ENCODE measurements at regions not wholly inside any gene's neighbourhood (a gene's known extent, or its start where the extent isn't known, plus 50 kb on each side); places are given as distances from the start of the nearest gene placed in this dataset.

DNA sequence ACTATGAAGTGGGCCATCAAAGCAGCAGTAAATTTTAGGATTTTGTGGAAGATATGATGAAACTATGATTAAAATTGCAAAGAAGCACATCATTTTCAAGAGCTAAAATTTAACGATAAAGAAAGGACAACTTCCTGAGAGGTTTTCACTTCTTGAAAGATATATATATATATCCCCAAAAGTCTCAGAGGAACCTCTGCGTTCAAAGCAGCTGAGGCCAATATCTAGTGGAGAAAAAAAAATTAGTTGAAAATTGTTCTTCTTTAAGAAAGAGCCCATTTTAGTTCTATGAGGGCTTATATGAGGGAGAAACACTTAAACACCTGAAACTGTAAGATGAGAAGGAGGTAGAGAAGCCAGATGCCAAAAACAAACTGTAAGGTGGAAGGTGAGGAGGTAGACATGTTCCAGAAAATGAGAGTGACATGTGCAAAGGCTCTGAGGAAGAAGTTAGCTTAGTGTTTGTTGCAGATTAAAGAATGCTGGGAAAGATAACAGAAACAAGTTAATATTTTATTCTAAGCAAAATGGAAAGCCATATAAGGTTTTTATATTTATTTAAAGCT is 72.9 kb upstream of the VRK2 start:
- no peak for ATAC-seq
- TF ChIP-seq, protein P1, sequence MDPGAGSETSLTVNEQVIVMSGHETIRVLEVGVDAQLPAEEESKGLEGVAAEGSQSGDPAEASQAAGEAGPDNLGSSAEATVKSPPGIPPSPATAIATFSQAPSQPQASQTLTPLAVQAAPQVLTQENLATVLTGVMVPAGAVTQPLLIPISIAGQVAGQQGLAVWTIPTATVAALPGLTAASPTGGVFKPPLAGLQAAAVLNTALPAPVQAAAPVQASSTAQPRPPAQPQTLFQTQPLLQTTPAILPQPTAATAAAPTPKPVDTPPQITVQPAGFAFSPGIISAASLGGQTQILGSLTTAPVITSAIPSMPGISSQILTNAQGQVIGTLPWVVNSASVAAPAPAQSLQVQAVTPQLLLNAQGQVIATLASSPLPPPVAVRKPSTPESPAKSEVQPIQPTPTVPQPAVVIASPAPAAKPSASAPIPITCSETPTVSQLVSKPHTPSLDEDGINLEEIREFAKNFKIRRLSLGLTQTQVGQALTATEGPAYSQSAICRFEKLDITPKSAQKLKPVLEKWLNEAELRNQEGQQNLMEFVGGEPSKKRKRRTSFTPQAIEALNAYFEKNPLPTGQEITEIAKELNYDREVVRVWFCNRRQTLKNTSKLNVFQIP (CRISPR knock-in tag; IDR thresholded peaks at IDR 0.05; ENCODE audit: borderline replicate concordance, low read depth): no peak
- TF ChIP-seq SNAI2 (CRISPR knock-in tag; IDR thresholded peaks at IDR 0.05): no peak
- TF ChIP-seq ZNF70 (CRISPR knock-in tag; IDR thresholded peaks at IDR 0.05): no peak
- TF ChIP-seq, protein P2, sequence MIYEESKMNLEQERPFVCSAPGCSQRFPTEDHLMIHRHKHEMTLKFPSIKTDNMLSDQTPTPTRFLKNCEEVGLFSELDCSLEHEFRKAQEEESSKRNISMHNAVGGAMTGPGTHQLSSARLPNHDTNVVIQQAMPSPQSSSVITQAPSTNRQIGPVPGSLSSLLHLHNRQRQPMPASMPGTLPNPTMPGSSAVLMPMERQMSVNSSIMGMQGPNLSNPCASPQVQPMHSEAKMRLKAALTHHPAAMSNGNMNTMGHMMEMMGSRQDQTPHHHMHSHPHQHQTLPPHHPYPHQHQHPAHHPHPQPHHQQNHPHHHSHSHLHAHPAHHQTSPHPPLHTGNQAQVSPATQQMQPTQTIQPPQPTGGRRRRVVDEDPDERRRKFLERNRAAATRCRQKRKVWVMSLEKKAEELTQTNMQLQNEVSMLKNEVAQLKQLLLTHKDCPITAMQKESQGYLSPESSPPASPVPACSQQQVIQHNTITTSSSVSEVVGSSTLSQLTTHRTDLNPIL (CRISPR knock-in tag; IDR thresholded peaks at IDR 0.05; ENCODE audit: low read depth): no peak
- no peak for TF ChIP-seq ZFP30 (CRISPR knock-in tag; IDR thresholded peaks at IDR 0.05)
- no peak for TF ChIP-seq GLIS3 (CRISPR knock-in tag; IDR thresholded peaks at IDR 0.05)
- no peak for TF ChIP-seq TOX (CRISPR knock-in tag; IDR thresholded peaks at IDR 0.05; ENCODE audit: borderline replicate concordance)
- TF ChIP-seq BACH2 (CRISPR knock-in tag; IDR thresholded peaks at IDR 0.05; ENCODE audit: borderline replicate concordance): no peak
- TF ChIP-seq, protein P3, sequence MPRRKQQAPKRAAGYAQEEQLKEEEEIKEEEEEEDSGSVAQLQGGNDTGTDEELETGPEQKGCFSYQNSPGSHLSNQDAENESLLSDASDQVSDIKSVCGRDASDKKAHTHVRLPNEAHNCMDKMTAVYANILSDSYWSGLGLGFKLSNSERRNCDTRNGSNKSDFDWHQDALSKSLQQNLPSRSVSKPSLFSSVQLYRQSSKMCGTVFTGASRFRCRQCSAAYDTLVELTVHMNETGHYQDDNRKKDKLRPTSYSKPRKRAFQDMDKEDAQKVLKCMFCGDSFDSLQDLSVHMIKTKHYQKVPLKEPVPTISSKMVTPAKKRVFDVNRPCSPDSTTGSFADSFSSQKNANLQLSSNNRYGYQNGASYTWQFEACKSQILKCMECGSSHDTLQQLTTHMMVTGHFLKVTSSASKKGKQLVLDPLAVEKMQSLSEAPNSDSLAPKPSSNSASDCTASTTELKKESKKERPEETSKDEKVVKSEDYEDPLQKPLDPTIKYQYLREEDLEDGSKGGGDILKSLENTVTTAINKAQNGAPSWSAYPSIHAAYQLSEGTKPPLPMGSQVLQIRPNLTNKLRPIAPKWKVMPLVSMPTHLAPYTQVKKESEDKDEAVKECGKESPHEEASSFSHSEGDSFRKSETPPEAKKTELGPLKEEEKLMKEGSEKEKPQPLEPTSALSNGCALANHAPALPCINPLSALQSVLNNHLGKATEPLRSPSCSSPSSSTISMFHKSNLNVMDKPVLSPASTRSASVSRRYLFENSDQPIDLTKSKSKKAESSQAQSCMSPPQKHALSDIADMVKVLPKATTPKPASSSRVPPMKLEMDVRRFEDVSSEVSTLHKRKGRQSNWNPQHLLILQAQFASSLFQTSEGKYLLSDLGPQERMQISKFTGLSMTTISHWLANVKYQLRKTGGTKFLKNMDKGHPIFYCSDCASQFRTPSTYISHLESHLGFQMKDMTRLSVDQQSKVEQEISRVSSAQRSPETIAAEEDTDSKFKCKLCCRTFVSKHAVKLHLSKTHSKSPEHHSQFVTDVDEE (CRISPR knock-in tag; IDR thresholded peaks at IDR 0.05): no peak
- TF ChIP-seq PPARA (CRISPR knock-in tag; IDR thresholded peaks at IDR 0.05; ENCODE audit: borderline replicate concordance): no peak
- TF ChIP-seq, protein P4, sequence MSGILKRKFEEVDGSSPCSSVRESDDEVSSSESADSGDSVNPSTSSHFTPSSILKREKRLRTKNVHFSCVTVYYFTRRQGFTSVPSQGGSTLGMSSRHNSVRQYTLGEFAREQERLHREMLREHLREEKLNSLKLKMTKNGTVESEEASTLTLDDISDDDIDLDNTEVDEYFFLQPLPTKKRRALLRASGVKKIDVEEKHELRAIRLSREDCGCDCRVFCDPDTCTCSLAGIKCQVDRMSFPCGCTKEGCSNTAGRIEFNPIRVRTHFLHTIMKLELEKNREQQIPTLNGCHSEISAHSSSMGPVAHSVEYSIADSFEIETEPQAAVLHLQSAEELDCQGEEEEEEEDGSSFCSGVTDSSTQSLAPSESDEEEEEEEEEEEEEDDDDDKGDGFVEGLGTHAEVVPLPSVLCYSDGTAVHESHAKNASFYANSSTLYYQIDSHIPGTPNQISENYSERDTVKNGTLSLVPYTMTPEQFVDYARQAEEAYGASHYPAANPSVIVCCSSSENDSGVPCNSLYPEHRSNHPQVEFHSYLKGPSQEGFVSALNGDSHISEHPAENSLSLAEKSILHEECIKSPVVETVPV (CRISPR knock-in tag; IDR thresholded peaks at IDR 0.05): no peak
- no peak for TF ChIP-seq ARNTL (CRISPR knock-in tag; IDR thresholded peaks at IDR 0.05; ENCODE audit: borderline replicate concordance, low read depth)
- no peak for TF ChIP-seq ZFP3 (CRISPR knock-in tag; IDR thresholded peaks at IDR 0.05)
- no peak for TF ChIP-seq ZC3H10 (CRISPR knock-in tag; IDR thresholded peaks at IDR 0.05)
- TF ChIP-seq ESRRG (CRISPR knock-in tag; IDR thresholded peaks at IDR 0.05): no peak
- TF ChIP-seq RARB (CRISPR knock-in tag; IDR thresholded peaks at IDR 0.05): no peak

DNA sequence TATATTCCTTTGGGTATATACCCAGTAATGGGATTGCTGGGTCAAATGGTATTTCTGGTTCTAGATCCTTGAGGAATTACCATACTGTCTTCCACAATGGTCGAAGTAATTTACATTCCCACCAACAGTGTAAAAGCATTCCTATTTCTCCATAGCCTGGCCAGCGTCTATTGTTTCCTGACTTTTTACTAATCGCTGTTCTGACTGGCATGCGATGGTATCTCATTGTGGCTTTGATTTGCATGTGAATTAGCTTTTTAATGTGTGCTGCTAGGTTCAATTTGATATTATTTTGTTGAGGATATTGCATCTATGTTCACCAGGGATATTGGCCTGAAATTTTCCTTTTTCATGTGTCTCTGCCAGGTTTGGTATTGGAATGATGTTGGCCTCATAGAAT is 67.4 kb upstream of the VRK2 start:
- no peak for ATAC-seq
- TF ChIP-seq OSR1 (CRISPR knock-in tag; IDR thresholded peaks at IDR 0.05) (no peak), SNAI2 (CRISPR knock-in tag; IDR thresholded peaks at IDR 0.05) (no peak)
- TF ChIP-seq, protein P3 (CRISPR knock-in tag; IDR thresholded peaks at IDR 0.05): no peak

DNA sequence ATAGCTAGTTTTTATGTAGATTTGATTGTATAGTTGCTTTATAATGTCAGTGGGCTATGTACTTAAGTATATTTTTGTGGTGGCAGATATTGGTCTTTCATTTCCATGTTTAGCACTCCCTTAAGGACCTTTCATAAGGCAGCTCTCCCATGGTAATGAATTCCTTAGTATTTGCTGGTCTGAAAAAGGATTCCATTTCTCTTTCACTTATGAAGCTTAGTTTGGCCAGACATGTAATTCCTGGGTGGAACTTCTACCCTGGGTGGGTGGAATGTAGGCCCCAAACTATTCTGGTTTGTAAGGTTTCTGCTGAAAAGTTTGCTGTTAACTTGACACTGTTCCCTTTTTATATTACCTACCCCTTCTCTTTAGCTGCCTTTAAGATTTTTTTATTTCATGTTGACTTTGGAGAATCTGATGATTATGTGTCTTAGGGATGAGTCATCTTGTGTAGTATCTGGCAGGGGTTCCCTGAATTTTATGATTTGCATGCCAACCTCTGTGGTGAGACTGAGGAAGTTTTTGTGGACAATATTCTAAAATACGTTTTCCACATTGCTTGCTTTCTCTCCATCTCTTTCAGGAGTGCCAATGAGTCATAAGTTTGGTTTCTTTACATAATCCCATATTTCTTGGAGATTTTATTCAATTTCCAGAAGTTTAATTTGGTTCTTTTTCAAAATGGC is 65.4 kb upstream of the VRK2 start:
- peak; percentile 32; the same call in 2 of the 3 replicates for ATAC-seq
- TF ChIP-seq TOX (CRISPR knock-in tag; IDR thresholded peaks at IDR 0.05; ENCODE audit: borderline replicate concordance): no peak
- no peak for TF ChIP-seq ZC3H10 (CRISPR knock-in tag; IDR thresholded peaks at IDR 0.05)
- no peak for TF ChIP-seq SNAI2 (CRISPR knock-in tag; IDR thresholded peaks at IDR 0.05)
- TF ChIP-seq, protein P5, sequence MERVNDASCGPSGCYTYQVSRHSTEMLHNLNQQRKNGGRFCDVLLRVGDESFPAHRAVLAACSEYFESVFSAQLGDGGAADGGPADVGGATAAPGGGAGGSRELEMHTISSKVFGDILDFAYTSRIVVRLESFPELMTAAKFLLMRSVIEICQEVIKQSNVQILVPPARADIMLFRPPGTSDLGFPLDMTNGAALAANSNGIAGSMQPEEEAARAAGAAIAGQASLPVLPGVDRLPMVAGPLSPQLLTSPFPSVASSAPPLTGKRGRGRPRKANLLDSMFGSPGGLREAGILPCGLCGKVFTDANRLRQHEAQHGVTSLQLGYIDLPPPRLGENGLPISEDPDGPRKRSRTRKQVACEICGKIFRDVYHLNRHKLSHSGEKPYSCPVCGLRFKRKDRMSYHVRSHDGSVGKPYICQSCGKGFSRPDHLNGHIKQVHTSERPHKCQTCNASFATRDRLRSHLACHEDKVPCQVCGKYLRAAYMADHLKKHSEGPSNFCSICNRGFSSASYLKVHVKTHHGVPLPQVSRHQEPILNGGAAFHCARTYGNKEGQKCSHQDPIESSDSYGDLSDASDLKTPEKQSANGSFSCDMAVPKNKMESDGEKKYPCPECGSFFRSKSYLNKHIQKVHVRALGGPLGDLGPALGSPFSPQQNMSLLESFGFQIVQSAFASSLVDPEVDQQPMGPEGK (CRISPR knock-in tag; IDR thresholded peaks at IDR 0.05; ENCODE audit: borderline replicate concordance): no peak
- no peak for TF ChIP-seq GLIS3 (CRISPR knock-in tag; IDR thresholded peaks at IDR 0.05)
- TF ChIP-seq RARB (CRISPR knock-in tag; IDR thresholded peaks at IDR 0.05): no peak
- TF ChIP-seq, protein P2 (CRISPR knock-in tag; IDR thresholded peaks at IDR 0.05; ENCODE audit: low read depth): no peak
- no peak for TF ChIP-seq PPARA (CRISPR knock-in tag; IDR thresholded peaks at IDR 0.05; ENCODE audit: borderline replicate concordance)
- TF ChIP-seq TCF4 (CRISPR knock-in tag; IDR thresholded peaks at IDR 0.05; ENCODE audit: borderline replicate concordance): no peak
- no peak for TF ChIP-seq ZNF70 (CRISPR knock-in tag; IDR thresholded peaks at IDR 0.05)
- TF ChIP-seq, protein P1 (CRISPR knock-in tag; IDR thresholded peaks at IDR 0.05; ENCODE audit: borderline replicate concordance, low read depth): no peak
- no peak for TF ChIP-seq ARNTL (CRISPR knock-in tag; IDR thresholded peaks at IDR 0.05; ENCODE audit: borderline replicate concordance, low read depth)

Data from SK-N-SH treated with all-trans-retinoic acid at 6 μM for 48 hours (cell line).